ENCODE measurements at regions not wholly inside any gene's neighbourhood (a gene's known extent, or its start where the extent isn't known, plus 50 kb on each side); places are given as distances from the start of the nearest gene placed in this dataset.
"Not testable (repeated sequence)": the region's sequence is repeated elsewhere in the genome, so short reads cannot be mapped to it uniquely, and the experiment has no call there.

- DNase-seq (ENCODE audit: low read depth), result no peak
- no peak overlapping the region for H3K4me3 ChIP-seq (ENCODE audit: control insufficient read depth, low read depth, low read length)
- TF ChIP-seq CTCF (conservative IDR thresholded peaks at IDR 0.05; ENCODE audit: control insufficient read depth, insufficient read depth, low read depth, low read length), result no peak
Measured at GRCh38 chrX:6990552-6991193, 156.8 kb upstream of the STS start.

- no peak overlapping the region for H3K4me3 ChIP-seq (ENCODE audit: control insufficient read depth, low read depth, low read length)
- TF ChIP-seq CTCF (conservative IDR thresholded peaks at IDR 0.05; ENCODE audit: control insufficient read depth, insufficient read depth, low read depth, low read length), result no peak
- DNase-seq (ENCODE audit: low read depth), result no peak
Measured at GRCh38 chrX:6989858-6990257, 157.7 kb upstream of the STS start.

GRCh38 chrX:6988694-6989093 is 158.8 kb upstream of the STS start:
- not testable (repeated sequence) for DNase-seq (ENCODE audit: low read depth); H3K4me3 ChIP-seq (ENCODE audit: control insufficient read depth, low read depth, low read length)

GRCh38 chrX:6986915-6987314 is 160.6 kb upstream of the STS start:
- no peak for TF ChIP-seq CTCF (conservative IDR thresholded peaks at IDR 0.05; ENCODE audit: control insufficient read depth, insufficient read depth, low read depth, low read length)

GRCh38 chrX:6985537-6985936 is 162.0 kb upstream of the STS start:
- TF ChIP-seq CTCF (conservative IDR thresholded peaks at IDR 0.05; ENCODE audit: control insufficient read depth, insufficient read depth, low read depth, low read length), result no peak
- DNase-seq (ENCODE audit: low read depth), result no peak

More at GRCh38 chrX:6986915-6987314, 160.6 kb upstream of the STS start:
- no peak for DNase-seq (ENCODE audit: low read depth)
- no peak overlapping the region for H3K4me3 ChIP-seq (ENCODE audit: control insufficient read depth, low read depth, low read length)

GRCh38 chrX:6983207-6983955 is 164.1 kb upstream of the STS start:
- DNase-seq (ENCODE audit: low read depth), result no peak
- no peak overlapping the region for H3K4me3 ChIP-seq (ENCODE audit: control insufficient read depth, low read depth, low read length)
- no peak for TF ChIP-seq CTCF (conservative IDR thresholded peaks at IDR 0.05; ENCODE audit: control insufficient read depth, insufficient read depth, low read depth, low read length)

More at GRCh38 chrX:6985537-6985936, 162.0 kb upstream of the STS start:
- no peak overlapping the region for H3K4me3 ChIP-seq (ENCODE audit: control insufficient read depth, low read depth, low read length)

GRCh38 chrX:6981718-6982406 is 165.7 kb upstream of the STS start:
- no peak for DNase-seq (ENCODE audit: low read depth)
- H3K4me3 ChIP-seq (ENCODE audit: control insufficient read depth, low read depth, low read length), result no peak overlapping the region
- TF ChIP-seq CTCF (conservative IDR thresholded peaks at IDR 0.05; ENCODE audit: control insufficient read depth, insufficient read depth, low read depth, low read length), result no peak

All from fibroblast of mammary gland (primary cell).